ENCODE measurements at regions not wholly inside any gene's neighbourhood (a gene's known extent, or its start where the extent isn't known, plus 50 kb on each side); places are given as distances from the start of the nearest gene placed in this dataset.

DNA sequence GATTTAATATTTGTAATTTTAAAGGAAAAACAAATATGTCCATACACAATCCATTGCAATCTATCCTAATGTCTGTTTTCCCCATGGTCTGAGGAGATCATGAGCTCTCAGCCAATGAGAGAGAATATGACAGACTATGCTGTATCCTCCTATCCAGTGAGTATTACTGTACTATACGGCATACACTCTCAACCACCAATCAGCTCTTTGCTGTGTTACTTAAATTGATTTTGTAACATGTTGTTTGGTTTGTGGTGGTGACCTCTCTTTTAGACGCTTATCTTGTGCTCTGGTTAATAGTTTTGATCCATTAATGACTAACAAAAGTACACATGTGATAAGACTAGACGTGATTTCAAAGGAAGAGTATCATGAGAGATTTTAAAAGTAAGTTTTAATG is 231.5 kb upstream of the FOXN3 start:
- no peak for TF ChIP-seq Cebpa-rat (IDR thresholded peaks at IDR 0.05)
- H3K4me2 ChIP-seq, result no peak overlapping the region
- no peaks in the 10 kb centered on the region for H4K20me1 ChIP-seq
- no peak overlapping the region for H3K27ac ChIP-seq
- no peaks in the 10 kb centered on the region for H3K27me3 ChIP-seq
- no peaks in the 10 kb centered on the region for H3K36me3 ChIP-seq
- no peak overlapping the region for H3K4me3 ChIP-seq
- H3K4me1 ChIP-seq, result 0 out of 20 replicates have a peak, but pooled peaks cover 0 to 3% (median 0%) of the 10 kb centered on the region in 10 experiments
- H3K9ac ChIP-seq, result no peak overlapping the region
- H3K9me3 ChIP-seq (replicated peaks in 1 of 11), result no peaks in the 10 kb centered on the region; a peak in 1 of 22 replicates

DNA sequence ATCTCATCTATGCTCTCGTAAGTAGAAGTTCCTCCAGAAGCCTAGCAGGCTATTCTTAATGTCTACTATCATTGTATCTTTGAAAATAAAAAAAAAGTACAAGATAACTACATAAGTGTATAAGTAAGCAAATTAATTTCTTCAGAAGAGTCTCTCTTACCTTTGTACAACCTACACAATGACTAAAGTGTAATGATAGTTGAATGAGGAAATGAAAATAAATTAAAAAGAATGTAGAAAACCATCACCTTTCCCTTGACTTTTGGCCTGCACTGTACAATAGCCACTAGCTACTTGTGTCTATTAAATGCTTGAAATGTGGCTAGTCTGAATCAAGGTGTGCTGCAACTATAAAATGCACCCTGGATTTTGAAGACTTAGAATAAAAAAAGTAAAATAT is 229.9 kb upstream of the FOXN3 start:
- H3K27ac ChIP-seq, result no peak overlapping the region
- H3K4me3 ChIP-seq, result no peak overlapping the region
- H3K27me3 ChIP-seq, result no peaks in the 10 kb centered on the region
- H3K9ac ChIP-seq, result no peak overlapping the region
- no peaks in the 10 kb centered on the region for H3K36me3 ChIP-seq
- no peaks in the 10 kb centered on the region; a peak in 2 of 22 replicates for H3K9me3 ChIP-seq (replicated peaks in 1 of 11)
- H4K20me1 ChIP-seq, result no peaks in the 10 kb centered on the region
- no peak for TF ChIP-seq Cebpa-rat (IDR thresholded peaks at IDR 0.05)
- H3K4me2 ChIP-seq, result no peak overlapping the region
- H3K4me1 ChIP-seq, result 0 out of 20 replicates have a peak, but pooled peaks cover 0 to 4% (median 0%) of the 10 kb centered on the region in 10 experiments

DNA sequence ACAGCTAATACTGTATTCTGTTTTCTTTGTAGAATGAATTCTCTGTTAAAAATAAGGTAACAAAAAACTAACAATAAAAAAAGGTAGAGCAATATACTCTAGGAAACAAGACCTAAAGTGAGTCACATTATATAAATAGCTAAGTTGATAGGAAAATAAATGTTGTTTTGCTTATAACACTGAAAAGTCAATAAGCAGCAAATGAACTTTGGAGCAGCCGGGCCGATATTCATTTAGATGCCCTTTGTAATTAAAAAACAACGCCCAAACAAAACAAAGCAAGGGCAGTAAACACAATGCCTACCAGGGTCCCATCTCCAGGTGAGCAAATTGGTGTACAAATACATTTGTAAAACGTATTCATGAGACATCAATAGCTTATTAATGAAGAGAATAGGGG is 227.6 kb upstream of the FOXN3 start:
- Histone ChIP-seq H3K36me3 (no peaks in the 10 kb centered on the region), H3K27me3 (no peaks in the 10 kb centered on the region), H3K9ac (no peak overlapping the region), H3K27ac (no peak overlapping the region), H3K4me2 (no peak overlapping the region), H3K4me3 (no peak overlapping the region), H3K9me3 (replicated peaks in 1 of 11) (peaks cover 0 to 12% (median 5%) of the 10 kb centered on the region in 11 experiments; a peak in 9 of 22 replicates), H4K20me1 (no peaks in the 10 kb centered on the region), H3K4me1 (0 out of 20 replicates have a peak, but pooled peaks cover 0 to 4% (median 0%) of the 10 kb centered on the region in 10 experiments)
- TF ChIP-seq Cebpa-rat (IDR thresholded peaks at IDR 0.05), result no peak

DNA sequence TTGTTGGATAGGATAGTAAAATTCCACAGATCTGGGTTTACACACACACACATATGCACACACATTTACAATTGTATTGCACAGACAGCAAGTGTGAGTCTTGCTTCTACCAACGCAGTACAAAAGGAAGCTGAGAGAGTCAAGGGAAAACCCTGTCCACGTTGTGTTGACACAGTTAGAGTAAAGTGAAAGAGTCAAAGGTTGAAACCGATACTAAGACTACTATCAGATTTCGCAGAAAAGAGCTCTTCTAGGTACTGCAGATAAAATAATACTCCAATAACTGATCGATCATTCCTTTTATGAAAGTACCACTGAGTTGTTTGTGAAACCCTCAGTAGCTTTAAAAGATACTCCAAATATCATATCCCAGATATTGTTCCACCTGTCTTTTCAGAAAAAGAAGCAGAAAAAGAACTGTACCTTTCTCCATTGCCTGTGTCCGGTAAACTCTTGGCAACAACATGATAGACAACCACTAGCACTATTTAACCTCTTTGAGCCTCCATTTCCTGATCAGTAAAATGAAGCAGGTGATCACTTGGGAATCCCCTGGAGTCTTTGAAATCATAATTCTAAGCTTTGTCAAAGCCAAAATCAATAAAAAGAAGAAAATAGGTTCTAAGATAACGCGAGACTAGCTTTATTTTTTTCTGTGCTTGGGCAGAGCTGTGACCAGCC is 224.6 kb upstream of the FOXN3 start:
- H3K9ac ChIP-seq, result no peak overlapping the region

GRCh38 chr14:89640141-89640540 is 223.1 kb upstream of the FOXN3 start:
- Histone ChIP-seq H3K4me1 (peaks cover 0 to 4% (median 0%) of the 10 kb centered on the region in 10 experiments; a peak in 1 of 20 replicates), H3K4me2 (no peak overlapping the region), H3K4me3 (no peak overlapping the region), H3K9me3 (replicated peaks in 1 of 11) (peaks cover 0 to 20% (median 12%) of the 10 kb centered on the region in 11 experiments; a peak in 11 of 22 replicates), H3K9ac (no peak overlapping the region), H3K36me3 (no peaks in the 10 kb centered on the region), H4K20me1 (no peaks in the 10 kb centered on the region), H3K27ac (no peak overlapping the region), H3K27me3 (no peaks in the 10 kb centered on the region)
- TF ChIP-seq Cebpa-rat (IDR thresholded peaks at IDR 0.05), result no peak

More for the DNA sequence above, 224.6 kb upstream of the FOXN3 start:
- no peak overlapping the region for H3K4me3 ChIP-seq
- H3K36me3 ChIP-seq, result no peaks in the 10 kb centered on the region
- H3K9me3 ChIP-seq (replicated peaks in 1 of 11), result peaks cover 0 to 20% (median 11%) of the 10 kb centered on the region in 11 experiments; a peak in 11 of 22 replicates
- no peaks in the 10 kb centered on the region for H3K27me3 ChIP-seq
- peaks cover 0 to 4% (median 0%) of the 10 kb centered on the region in 10 experiments; a peak in 1 of 20 replicates for H3K4me1 ChIP-seq
- H4K20me1 ChIP-seq, result no peaks in the 10 kb centered on the region
- no peak for TF ChIP-seq Cebpa-rat (IDR thresholded peaks at IDR 0.05)
- no peak overlapping the region for H3K27ac ChIP-seq
- no peak overlapping the region for H3K4me2 ChIP-seq

GRCh38 chr14:89639687-89640086 is 222.7 kb upstream of the FOXN3 start:
- Histone ChIP-seq H3K36me3 (no peaks in the 10 kb centered on the region), H3K27ac (no peak overlapping the region), H3K27me3 (no peaks in the 10 kb centered on the region), H3K9ac (no peak overlapping the region), H3K4me2 (no peak overlapping the region), H3K4me1 (peaks cover 0 to 4% (median 0%) of the 10 kb centered on the region in 10 experiments; a peak in 1 of 20 replicates), H3K9me3 (replicated peaks in 1 of 11) (peaks cover 0 to 20% (median 12%) of the 10 kb centered on the region in 11 experiments; a peak in 11 of 22 replicates), H3K4me3 (no peak overlapping the region), H4K20me1 (no peaks in the 10 kb centered on the region)
- no peak for TF ChIP-seq Cebpa-rat (IDR thresholded peaks at IDR 0.05)

DNA sequence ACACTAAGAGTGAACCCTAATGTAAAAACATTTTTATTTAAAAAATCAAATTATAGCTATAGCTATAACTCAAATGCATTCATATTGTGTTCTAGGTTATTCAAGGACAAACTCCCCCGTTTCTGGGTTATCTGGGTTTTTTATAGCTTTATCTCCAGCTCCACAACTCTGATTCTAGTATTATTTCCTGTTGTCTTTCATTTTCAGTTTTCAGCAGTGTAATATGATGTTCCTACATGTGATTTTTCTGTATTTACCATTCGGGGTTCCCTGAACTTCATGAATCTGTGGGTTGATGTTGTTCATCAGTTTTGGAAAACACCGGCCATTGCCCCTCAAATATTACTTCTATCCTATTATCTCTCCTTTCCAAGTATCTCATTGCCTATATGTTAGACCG is 221.9 kb upstream of the FOXN3 start:
- Histone ChIP-seq H3K4me3 (no peak overlapping the region), H3K9me3 (replicated peaks in 1 of 11) (peaks cover 0 to 20% (median 12%) of the 10 kb centered on the region in 11 experiments; a peak in 11 of 22 replicates), H3K9ac (no peak overlapping the region), H3K4me1 (peaks cover 0 to 4% (median 0%) of the 10 kb centered on the region in 10 experiments; a peak in 1 of 20 replicates), H3K27me3 (no peaks in the 10 kb centered on the region), H4K20me1 (no peaks in the 10 kb centered on the region), H3K4me2 (no peak overlapping the region), H3K36me3 (no peaks in the 10 kb centered on the region), H3K27ac (no peak overlapping the region)
- no peak for TF ChIP-seq Cebpa-rat (IDR thresholded peaks at IDR 0.05)

DNA sequence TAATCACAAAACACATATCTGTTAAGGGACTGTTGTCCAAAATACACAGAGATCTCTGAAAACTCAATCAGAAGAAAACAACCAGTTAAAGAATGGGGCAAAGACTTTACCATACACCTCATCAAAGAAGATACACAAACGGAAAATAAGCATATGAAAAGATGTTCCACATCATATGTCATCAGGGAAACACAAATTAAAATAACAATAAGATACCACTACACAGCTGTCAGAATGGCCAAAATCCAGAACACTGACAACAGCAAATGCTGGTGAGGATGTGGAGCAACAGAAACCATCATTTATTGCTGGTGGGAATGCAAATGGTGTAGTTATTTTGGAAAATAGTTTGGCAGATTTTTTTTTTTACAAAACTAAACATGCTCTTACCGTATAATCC is 220.5 kb upstream of the FOXN3 start:
- H3K4me2 ChIP-seq, result no peak overlapping the region
- no peaks in the 10 kb centered on the region for H4K20me1 ChIP-seq
- H3K27ac ChIP-seq, result no peak overlapping the region
- no peak overlapping the region for H3K9ac ChIP-seq
- no peaks in the 10 kb centered on the region for H3K27me3 ChIP-seq
- no peaks in the 10 kb centered on the region for H3K36me3 ChIP-seq
- TF ChIP-seq Cebpa-rat (IDR thresholded peaks at IDR 0.05), result no peak
- no peak overlapping the region for H3K4me3 ChIP-seq
- H3K4me1 ChIP-seq, result no peaks in the 10 kb centered on the region; a peak in 1 of 20 replicates
- peaks cover 0 to 20% (median 13%) of the 10 kb centered on the region in 11 experiments; a peak in 12 of 22 replicates for H3K9me3 ChIP-seq (replicated peaks in 1 of 11)

DNA sequence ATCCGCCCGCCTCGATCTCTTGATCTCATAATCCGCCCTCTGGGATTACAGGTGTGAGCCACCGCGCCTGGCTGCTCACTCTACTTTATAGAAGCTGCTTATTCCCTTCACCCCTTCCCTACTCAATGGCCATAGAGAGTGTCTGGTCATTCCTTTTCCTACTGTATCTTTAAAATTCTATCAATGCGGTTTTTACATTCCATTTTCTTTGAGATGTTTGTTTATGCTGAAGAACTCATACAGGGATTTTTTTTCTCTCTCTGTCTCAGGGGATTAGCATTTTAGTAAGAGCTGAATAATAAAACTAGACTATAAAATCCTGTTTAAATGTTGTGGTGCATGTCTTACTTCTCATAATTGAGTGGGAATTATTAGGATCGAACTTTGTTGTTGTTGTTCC is 218.6 kb upstream of the FOXN3 start:
- Histone ChIP-seq H4K20me1 (no peaks in the 10 kb centered on the region), H3K9ac (no peak overlapping the region), H3K27me3 (no peaks in the 10 kb centered on the region), H3K27ac (no peak overlapping the region), H3K4me1 (peaks cover 0 to 4% (median 3%) of the 10 kb centered on the region in 10 experiments; a peak in 13 of 20 replicates), H3K4me3 (no peak overlapping the region), H3K9me3 (replicated peaks in 1 of 11) (peaks cover 0 to 20% (median 13%) of the 10 kb centered on the region in 11 experiments; a peak in 12 of 22 replicates), H3K4me2 (no peak overlapping the region), H3K36me3 (no peaks in the 10 kb centered on the region)
- TF ChIP-seq Cebpa-rat (IDR thresholded peaks at IDR 0.05), result no peak
